OCI-LY7 (cell line): ENCODE measurements at regions not wholly inside any gene's neighbourhood (a gene's known extent, or its start where the extent isn't known, plus 50 kb on each side); places are given as distances from the start of the nearest gene placed in this dataset.

Source experiments
- BruUV-seq: library from RNA; stranded (reverse); fragments of 400-500 nt; replicated peaks from 2 replicates; lab custom pipeline; 2021; lab: Mats Ljungman, UMichigan
- CTCF ChIA-PET: fragments of 300-600 bp; sonication (Branson Sonifier 250); formaldehyde crosslinking; loops from one replicate; lab custom pipeline; 2022; ENCODE audit warnings: antibody characterized with exemption; ENCODE audit not compliant: unreplicated experiment; lab: Charles Lee
- POLR2A ChIA-PET: fragments of 300-600 bp; sonication (Branson Sonifier 250); formaldehyde crosslinking; loops from one replicate; lab custom pipeline; 2022; ENCODE audit warnings: antibody characterized with exemption; lab: Charles Lee
- DNase-seq: peaks from one replicate; pipeline ENCODE4 v3.0.0-alpha.2; 2015; ENCODE audit warnings: low spot score
- H2AFZ ChIP-seq: fragments of 200-600 bp; sonication (generic), shearing (Covaris generic); 2 replicates; pipeline ENCODE4 v1.6.1; 2014; ENCODE audit warnings: mild to moderate bottlenecking, antibody characterized with exemption, low read length, moderate library complexity
- H3K27ac ChIP-seq: fragments of 200-600 bp; sonication (generic); 2 replicates; pipeline ENCODE4 v1.5.1; 2014; ENCODE audit warnings: mixed run types, low read depth, mild to moderate bottlenecking, moderate library complexity, low read length, inconsistent platforms; ENCODE audit not compliant: poor library complexity, severe bottlenecking
- H3K36me3 ChIP-seq: fragments of 200-600 bp; sonication (generic); 2 replicates; pipeline ENCODE4 v1.6.1; 2014; ENCODE audit warnings: mild to moderate bottlenecking, antibody characterized with exemption, low read length, moderate library complexity, mixed read lengths; ENCODE audit not compliant: insufficient read depth
- H3K4me1 ChIP-seq: fragments of 200-600 bp; sonication (generic); 2 replicates; pipeline ENCODE4 v1.5.1; 2014; ENCODE audit warnings: mild to moderate bottlenecking, low read length; ENCODE audit not compliant: insufficient read depth, poor library complexity, severe bottlenecking
- H3K4me2 ChIP-seq: fragments of 200-600 bp; sonication (generic); 2 replicates; pipeline ENCODE4 v1.6.1; 2014; ENCODE audit warnings: mild to moderate bottlenecking, low read length
- H3K4me3 ChIP-seq: fragments of 200-600 bp; sonication (generic); 2 replicates; pipeline ENCODE4 v1.5.1; 2014; ENCODE audit warnings: mild to moderate bottlenecking, low read depth, low read length; ENCODE audit not compliant: poor library complexity, severe bottlenecking
- H3K79me2 ChIP-seq: fragments of 200-600 bp; sonication (generic); 2 replicates; pipeline ENCODE4 v1.6.1; 2016; ENCODE audit warnings: low read depth, mild to moderate bottlenecking, low read length, moderate library complexity, mixed read lengths; ENCODE audit not compliant: insufficient read depth
- H3K9me2 ChIP-seq: fragments of 200-600 bp; sonication (generic); 2 replicates; pipeline ENCODE4 v1.6.1; 2016; ENCODE audit warnings: mild to moderate bottlenecking, low read length, mixed read lengths; ENCODE audit not compliant: insufficient read depth
- H3K9me3 ChIP-seq: fragments of 200-600 bp; sonication (generic); 2 replicates; pipeline ENCODE4 v1.6.1; 2014; ENCODE audit warnings: mild to moderate bottlenecking, mixed run types, low read length, mixed read lengths
- H4K20me1 ChIP-seq: fragments of 200-600 bp; sonication (generic); 2 replicates; pipeline ENCODE4 v1.6.1; 2014; ENCODE audit warnings: mild to moderate bottlenecking, antibody characterized with exemption, low read length, moderate library complexity, mixed read lengths; ENCODE audit not compliant: insufficient read depth
- CTCF ChIP-seq: fragments of 200-600 bp; sonication (generic); conservative IDR thresholded peaks from 2 replicates; pipeline ENCODE4 v1.5.1; 2014; ENCODE audit warnings: mild to moderate bottlenecking, antibody characterized with exemption, low read length, moderate library complexity, mixed read lengths
- EZH2phosphoT487 ChIP-seq: fragments of 200-600 bp; sonication (generic); IDR thresholded peaks from 2 replicates; pipeline ENCODE4 v1.6.1; 2018; ENCODE audit warnings: low read depth, borderline replicate concordance, mild to moderate bottlenecking, mixed run types, antibody characterized with exemption, low read length, moderate library complexity, mixed read lengths
- intact Hi-C: fragments of 100-400 bp; cut with micrococcal nuclease; formaldehyde crosslinking; loops from one replicate; pipeline ENCODE4 v1.10.0; 2022; ENCODE audit not compliant: unreplicated experiment

- no peak overlapping the region for H3K27ac ChIP-seq
- H3K9me2 ChIP-seq: no peaks in the 10 kb centered on the region
- no peaks in the 10 kb centered on the region for H4K20me1 ChIP-seq
- H2AFZ ChIP-seq: no peak overlapping the region
- ChIA-PET POLR2A (interaction anchor here (0.5 kb wide), 1 partner anchor 10 kb away, joined by 3 read pairs; no protein-coding TSS in a partner anchor), CTCF (no interaction called here)
- H3K36me3 ChIP-seq: no peaks in the 10 kb centered on the region
- no peak for TF ChIP-seq EZH2phosphoT487
- TF ChIP-seq CTCF: no peak
- no peak overlapping the region for H3K4me2 ChIP-seq
- peaks cover 12% of the 10 kb centered on the region for H3K4me1 ChIP-seq
- no peak overlapping the region for H3K4me3 ChIP-seq
- intact Hi-C loops: loop anchor here (5.0 kb wide), 1 partner anchor 59 kb away; no protein-coding TSS in a partner anchor
- no TSS peak for BruUV-seq
- H3K9me3 ChIP-seq: no peaks in the 10 kb centered on the region
- DNase-seq: no peak
- H3K79me2 ChIP-seq: no peaks in the 10 kb centered on the region
These were observed 249.3 kb upstream of the CIBAR2 start for GRCh38 chr16:85361441-85362118.

GRCh38 chr16:85362443-85362842 lies 250.2 kb upstream of the CIBAR2 start:
- Histone ChIP-seq H3K4me3 (no peak overlapping the region), H3K27ac (no peak overlapping the region), H3K79me2 (no peaks in the 10 kb centered on the region), H3K9me3 (no peaks in the 10 kb centered on the region), H3K9me2 (no peaks in the 10 kb centered on the region), H3K4me2 (no peak overlapping the region), H2AFZ (no peak overlapping the region), H3K4me1 (peaks cover 12% of the 10 kb centered on the region), H4K20me1 (no peaks in the 10 kb centered on the region), H3K36me3 (no peaks in the 10 kb centered on the region)
- DNase-seq: no peak
- intact Hi-C loops: loop anchor here (5.0 kb wide), 1 partner anchor 60 kb away; no protein-coding TSS in a partner anchor
- TF ChIP-seq EZH2phosphoT487: no peak
- no peak for TF ChIP-seq CTCF
- no TSS peak for BruUV-seq
- ChIA-PET CTCF (no interaction called here), POLR2A (no interaction called here)

- Histone ChIP-seq H2AFZ (no peak overlapping the region), H3K4me3 (no peak overlapping the region), H3K79me2 (no peaks in the 10 kb centered on the region), H3K9me3 (no peaks in the 10 kb centered on the region), H4K20me1 (no peaks in the 10 kb centered on the region), H3K9me2 (no peaks in the 10 kb centered on the region), H3K4me2 (no peak overlapping the region), H3K4me1 (peaks cover 12% of the 10 kb centered on the region), H3K27ac (no peak overlapping the region), H3K36me3 (no peaks in the 10 kb centered on the region)
- TF ChIP-seq EZH2phosphoT487 (no peak), CTCF (no peak)
- CTCF ChIA-PET: no interaction called here
- no TSS peak for BruUV-seq
- intact Hi-C loops: loop anchor here (5.0 kb wide), 1 partner anchor 61 kb away; no protein-coding TSS in a partner anchor
- DNase-seq: no peak
- POLR2A ChIA-PET: interaction anchor here (0.7 kb wide), 1 partner anchor 59 kb away, joined by 4 read pairs; no protein-coding TSS in a partner anchor
These were observed 249.7 kb upstream of the GSE1 start for GRCh38 chr16:85363427-85363826.
